Left lung (tissue), 4 donors: ENCODE measurements at regions not wholly inside any gene's neighbourhood (a gene's known extent, or its start where the extent isn't known, plus 50 kb on each side); places are given as distances from the start of the nearest gene placed in this dataset.

ENCODE experiments used
- ATAC-seq: fragments of 200-7000 bp; cut with Tn5 transposase; one replicate; pipeline ENCODE4 v1.9.1; 2020; ENCODE audit warnings: moderate library complexity
- DNase-seq, 4 donors: peaks; one replicate each; pipeline ENCODE4 v3.0.0-alpha.2; 2013 to 2020
- H3K27ac ChIP-seq, 2 donors: fragments of 200-600 bp; sonication (generic) in 1 of 2; one replicate each; pipeline versions ENCODE4 v1.5.0 to v1.8.0; 2020 to 2021
- H3K27me3 ChIP-seq, 2 donors: fragments of 200-600 bp; sonication (generic) in 1 of 2; one replicate each; pipeline versions ENCODE4 v1.5.0 to v1.8.0; 2020 to 2021
- H3K36me3 ChIP-seq, 2 donors: fragments of 200-600 bp; sonication (generic) in 1 of 2; one replicate each; pipeline versions ENCODE4 v1.5.0 to v1.8.0; 2020 to 2021
- H3K4me1 ChIP-seq, 2 donors: fragments of 200-600 bp; one replicate each; pipeline ENCODE4 v1.8.0; 2021
- H3K4me3 ChIP-seq, 2 donors: fragments of 200-600 bp; sonication (generic) in 1 of 2; one replicate each; pipeline versions ENCODE4 v1.5.0 to v1.8.0; 2020 to 2021; ENCODE audit warnings: mild to moderate bottlenecking in 1 of 2
- H3K9me3 ChIP-seq, 2 donors: fragments of 200-600 bp; sonication (generic) in 1 of 2; one replicate each; pipeline versions ENCODE4 v1.5.0 to v1.8.0; 2020 to 2021
- intact Hi-C, 2 donors: fragments of 100-400 bp; cut with DNase I; formaldehyde crosslinking; loops; one replicate each; pipeline versions ENCODE4 v1.11.2 to v1.14.2; 2022
- TF ChIP-seq, protein P1 (sequence below), 2 donors: fragments of 200-600 bp; sonication (generic) in 1 of 2; IDR thresholded peaks; one replicate each; pipeline versions ENCODE4 v1.5.0 to v1.8.0; 2021; ENCODE audit warnings: antibody characterized with exemption in 2 of 2
- donor health status: DM: no; HTN: yes; CAD: no.
- donor health status: DM: no; HTN: no; CAD: no.

DNA sequence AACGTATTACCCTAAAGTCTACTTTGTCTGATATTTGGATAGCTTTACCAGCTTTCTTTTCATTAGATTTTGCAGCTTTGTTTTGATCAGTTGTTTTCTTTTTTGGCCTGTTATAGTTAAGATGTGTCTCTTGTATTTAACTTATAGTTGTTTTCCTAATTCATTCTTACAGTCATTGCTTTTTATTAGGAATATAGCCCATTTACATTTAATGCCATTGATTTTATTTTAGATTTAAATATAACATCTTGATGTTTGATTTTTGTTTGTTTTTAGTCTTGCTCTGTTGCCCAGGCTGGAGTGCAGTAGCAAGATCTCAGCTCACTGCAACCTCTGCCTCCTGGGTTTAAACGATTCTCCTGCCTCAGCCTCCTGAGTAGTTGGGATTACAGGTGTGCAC, 215.9 kb upstream of the HDAC4 start:
- no peak for ATAC-seq
- TF ChIP-seq, protein P1, sequence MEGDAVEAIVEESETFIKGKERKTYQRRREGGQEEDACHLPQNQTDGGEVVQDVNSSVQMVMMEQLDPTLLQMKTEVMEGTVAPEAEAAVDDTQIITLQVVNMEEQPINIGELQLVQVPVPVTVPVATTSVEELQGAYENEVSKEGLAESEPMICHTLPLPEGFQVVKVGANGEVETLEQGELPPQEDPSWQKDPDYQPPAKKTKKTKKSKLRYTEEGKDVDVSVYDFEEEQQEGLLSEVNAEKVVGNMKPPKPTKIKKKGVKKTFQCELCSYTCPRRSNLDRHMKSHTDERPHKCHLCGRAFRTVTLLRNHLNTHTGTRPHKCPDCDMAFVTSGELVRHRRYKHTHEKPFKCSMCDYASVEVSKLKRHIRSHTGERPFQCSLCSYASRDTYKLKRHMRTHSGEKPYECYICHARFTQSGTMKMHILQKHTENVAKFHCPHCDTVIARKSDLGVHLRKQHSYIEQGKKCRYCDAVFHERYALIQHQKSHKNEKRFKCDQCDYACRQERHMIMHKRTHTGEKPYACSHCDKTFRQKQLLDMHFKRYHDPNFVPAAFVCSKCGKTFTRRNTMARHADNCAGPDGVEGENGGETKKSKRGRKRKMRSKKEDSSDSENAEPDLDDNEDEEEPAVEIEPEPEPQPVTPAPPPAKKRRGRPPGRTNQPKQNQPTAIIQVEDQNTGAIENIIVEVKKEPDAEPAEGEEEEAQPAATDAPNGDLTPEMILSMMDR (IDR thresholded peaks at IDR 0.05), result no peak
- Histone ChIP-seq H3K36me3 (no peaks in the 10 kb centered on the region), H3K27ac (no peak overlapping the region), H3K9me3 (peaks cover 0 to 26% of the 10 kb centered on the region in 2 donors), H3K4me1 (no peaks in the 10 kb centered on the region), H3K4me3 (no peak overlapping the region), H3K27me3 (no peaks in the 10 kb centered on the region)
- intact Hi-C loops, result no loop called here
- DNase-seq, result no peak

DNA sequence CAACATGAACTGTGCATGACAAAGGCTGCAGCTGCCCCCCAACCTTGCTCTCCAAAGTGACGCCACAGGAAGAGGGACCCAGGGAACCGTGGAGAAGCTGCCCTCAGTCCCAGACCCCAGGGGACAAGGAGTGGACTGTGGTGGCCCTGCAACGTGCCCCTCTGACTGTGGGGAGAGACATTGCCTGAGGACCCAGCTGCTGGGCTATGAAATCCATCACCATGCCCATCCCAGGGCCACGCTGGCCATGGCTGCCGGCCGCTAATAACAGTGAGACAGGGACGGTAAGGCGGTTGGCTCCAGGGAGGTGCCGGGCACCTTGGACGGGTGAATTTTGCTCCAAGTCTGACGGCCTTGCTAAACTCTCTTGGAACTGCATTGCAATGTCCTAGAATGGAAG, 211.3 kb upstream of the HDAC4 start:
- ATAC-seq (no peak), DNase-seq (no peak)
- Histone ChIP-seq H3K4me3 (no peak overlapping the region), H3K36me3 (no peaks in the 10 kb centered on the region), H3K9me3 (peaks cover 0 to 14% of the 10 kb centered on the region in 2 donors), H3K27ac (no peak overlapping the region), H3K4me1 (peaks cover 0 to 15% of the 10 kb centered on the region in 2 donors), H3K27me3 (no peaks in the 10 kb centered on the region)
- TF ChIP-seq, protein P1 (IDR thresholded peaks at IDR 0.05), result no peak
- intact Hi-C loops, result no loop called here

DNA sequence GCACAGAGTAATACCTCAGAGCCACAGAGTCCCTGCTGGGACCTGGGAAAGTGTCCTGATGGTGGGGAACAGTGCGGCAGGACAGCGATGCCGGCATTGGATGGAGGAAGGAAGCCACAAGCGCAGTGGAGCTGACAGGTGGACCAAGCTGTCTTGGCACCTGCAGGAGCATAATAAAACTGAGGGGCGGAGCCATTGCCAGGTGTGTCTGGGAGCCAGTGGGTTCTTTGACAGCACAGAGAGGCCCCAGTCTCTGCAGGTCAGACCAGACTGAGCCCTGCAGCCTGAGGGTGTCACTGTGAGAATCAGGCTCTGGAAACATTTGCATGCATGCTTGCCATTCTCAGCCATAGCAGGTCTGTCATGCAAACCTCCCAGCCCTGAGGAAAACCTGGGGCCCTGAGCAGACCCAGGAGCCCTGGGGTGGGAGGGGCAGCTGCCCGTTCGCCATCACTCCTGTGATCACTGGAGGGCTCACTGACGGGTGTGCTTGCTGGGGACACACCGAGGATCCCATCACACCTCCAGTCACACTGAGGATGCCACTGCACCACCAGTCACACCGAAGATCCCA, 210.5 kb upstream of the HDAC4 start:
- no peaks in the 10 kb centered on the region for H3K36me3 ChIP-seq
- H3K27ac ChIP-seq, result no peak overlapping the region
- DNase-seq (no peak), ATAC-seq (no peak)
- peaks cover 0 to 6% of the 10 kb centered on the region in 2 donors for H3K9me3 ChIP-seq
- H3K27me3 ChIP-seq, result no peaks in the 10 kb centered on the region
- intact Hi-C loops, result no loop called here
- peaks cover 0 to 20% of the 10 kb centered on the region in 2 donors for H3K4me1 ChIP-seq
- H3K4me3 ChIP-seq, result no peak overlapping the region
- TF ChIP-seq, protein P1 (IDR thresholded peaks at IDR 0.05), result no peak

DNA sequence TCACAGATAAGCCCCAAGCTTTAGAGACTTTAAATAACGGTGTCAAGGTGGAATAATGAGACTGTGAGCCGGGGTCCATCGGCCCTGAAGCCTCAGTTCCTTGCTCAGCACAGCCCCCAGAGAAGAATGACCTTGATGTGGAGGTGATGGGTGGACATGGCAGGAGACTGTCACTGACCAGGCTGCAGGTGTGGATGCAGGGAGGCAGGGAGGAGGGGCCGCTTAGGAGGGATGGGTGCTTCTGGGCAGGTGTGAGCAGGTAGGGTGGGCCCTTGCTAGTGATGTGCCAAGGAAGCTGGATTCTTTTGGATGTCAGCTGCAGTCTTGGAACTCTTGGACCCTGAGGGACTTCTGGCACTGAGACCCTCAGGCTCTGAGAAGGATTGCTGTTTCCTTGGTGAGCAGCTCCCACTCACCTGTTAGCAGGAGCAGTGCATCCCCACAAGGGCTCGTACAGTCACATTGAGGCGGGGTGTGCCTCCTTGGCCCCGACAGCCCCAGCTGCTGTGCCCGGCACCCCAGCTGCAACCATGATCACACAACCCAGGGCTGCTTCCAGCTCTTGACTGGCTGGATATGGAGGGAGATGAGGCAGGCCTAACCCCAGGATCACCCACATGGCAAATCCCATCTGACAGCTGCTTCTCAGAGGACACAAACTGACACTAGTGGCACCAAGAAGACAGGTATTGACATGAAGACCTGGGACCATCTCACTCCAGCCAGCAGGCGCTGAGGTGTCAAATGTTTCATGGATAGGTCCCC, 209.8 kb upstream of the HDAC4 start:
- intact Hi-C loops, result no loop called here
- no peak for ATAC-seq
- Histone ChIP-seq H3K4me1 (peaks cover 0 to 26% of the 10 kb centered on the region in 2 donors), H3K27ac (no peak overlapping the region), H3K9me3 (no peaks in the 10 kb centered on the region), H3K27me3 (no peaks in the 10 kb centered on the region), H3K4me3 (no peak overlapping the region), H3K36me3 (no peaks in the 10 kb centered on the region)
- TF ChIP-seq, protein P1 (IDR thresholded peaks at IDR 0.05), result no peak
- DNase-seq, result no peak

DNA sequence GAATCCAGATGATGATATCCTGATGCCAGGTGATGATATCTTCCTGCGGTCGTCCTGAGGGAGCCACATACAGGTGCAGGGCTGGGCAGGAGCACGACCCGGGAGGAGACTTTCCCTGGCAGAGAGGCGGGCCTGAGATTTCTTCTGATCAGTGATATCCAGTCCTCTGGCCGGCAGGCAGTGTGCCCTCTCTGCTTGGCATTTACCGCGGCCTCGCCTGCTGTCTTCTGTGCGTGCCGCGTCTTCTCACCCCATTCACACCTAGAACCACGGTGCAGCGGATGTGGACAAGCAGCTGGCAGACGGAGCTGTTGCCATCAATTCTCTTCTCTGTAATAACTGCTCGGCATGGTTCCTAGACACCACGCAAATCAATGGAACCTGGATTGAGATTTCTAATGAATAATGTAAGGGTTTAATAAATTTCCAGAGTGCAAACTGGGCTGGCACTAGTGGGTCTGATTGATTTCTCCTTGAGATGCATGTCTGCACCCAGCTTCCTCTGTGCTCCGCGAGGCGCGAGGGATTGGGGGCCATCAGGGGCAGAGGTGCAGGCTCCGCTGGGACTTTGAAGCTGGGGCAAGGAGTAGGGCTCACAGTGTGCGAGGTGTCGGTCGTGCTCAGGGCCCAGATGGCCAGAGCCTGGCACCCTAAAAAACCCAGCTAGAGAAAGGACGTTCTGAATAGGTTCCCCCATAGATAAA, 208.9 kb upstream of the HDAC4 start:
- ATAC-seq (no peak), DNase-seq (no peak)
- no peaks in the 10 kb centered on the region for H3K36me3 ChIP-seq
- H3K4me3 ChIP-seq, result no peak overlapping the region
- no peaks in the 10 kb centered on the region for H3K27me3 ChIP-seq
- H3K9me3 ChIP-seq, result no peaks in the 10 kb centered on the region
- no peak overlapping the region for H3K27ac ChIP-seq
- peaks cover 0 to 31% of the 10 kb centered on the region in 2 donors for H3K4me1 ChIP-seq
- intact Hi-C loops, result no loop called here
- TF ChIP-seq, protein P1 (IDR thresholded peaks at IDR 0.05), result no peak
